GM12892 (cell line): ENCODE measurements at regions not wholly inside any gene's neighbourhood (a gene's known extent, or its start where the extent isn't known, plus 50 kb on each side); places are given as distances from the start of the nearest gene placed in this dataset.

Source experiments
- POLR2A ChIP-seq: IDR thresholded peaks from 2 replicates; pipeline ENCODE4 v1.6.1; 2011; ENCODE audit warnings: low read depth, low read length, control low read depth
- POLR2AphosphoS5 ChIP-seq: IDR thresholded peaks from 2 replicates; pipeline ENCODE4 v1.6.1; 2011; ENCODE audit warnings: low read depth, low read length, control low read depth
- TAF1 ChIP-seq: IDR thresholded peaks from 2 replicates; pipeline ENCODE4 v1.6.1; 2011; ENCODE audit warnings: low read depth, mild to moderate bottlenecking, control low read depth, low read length, borderline replicate concordance

- TF ChIP-seq POLR2A, result no peak
- no peak for TF ChIP-seq POLR2AphosphoS5
- TF ChIP-seq TAF1, result no peak
Observed at GRCh38 chr13:97600458-97601075, 166.6 kb downstream of the RAP2A start.
